HepG2 (cell line): ENCODE measurements at regions not wholly inside any gene's neighbourhood (a gene's known extent, or its start where the extent isn't known, plus 50 kb on each side); places are given as distances from the start of the nearest gene placed in this dataset.
"Not testable (repeated sequence)": the region's sequence is repeated elsewhere in the genome, so short reads cannot be mapped to it uniquely, and the experiment has no call there.

Experiments used
- ATAC-seq: fragments of 200-7000 bp; cut with Tn5 transposase; 3 replicates; pipeline ENCODE4 v1.9.1; 2020; ENCODE audit warnings: mild to moderate bottlenecking, moderate library complexity
- BruUV-seq: library from RNA; stranded (reverse); fragments of 400-500 nt; replicated peaks from 2 replicates; lab custom pipeline; 2021; lab: Mats Ljungman, UMichigan
- CTCF ChIA-PET: fragments of 300-600 bp; formaldehyde crosslinking; extraction: SDS; loops from one replicate; lab custom pipeline; 2021; ENCODE audit warnings: low total read pairs, inconsistent platforms, low intra/inter-chr PET ratio; lab: Yijun Ruan, JAX
- POLR2A ChIA-PET: fragments of 350-600 bp; sonication (Branson Sonifier 250); formaldehyde crosslinking; loops from one replicate; lab custom pipeline; 2020; ENCODE audit warnings: antibody characterized with exemption, inconsistent platforms; lab: Yijun Ruan, JAX
- DNase-seq: peaks from one replicate; pipeline ENCODE4 v3.0.0-alpha.2; 2015; ENCODE audit warnings: low spot score
- FAIRE-seq: peaks from 3 replicates; lab custom pipeline; 2011; peaks lifted over from hg19 to GRCh38; lab: Jason Lieb, UNC
- H2AFZ ChIP-seq: one replicate; pipeline ENCODE4 v1.6.1; 2011; ENCODE audit warnings: low read length, inconsistent platforms
- H3K27ac ChIP-seq: fragments of 300-600 bp; 3 replicates; pipeline ENCODE4 v1.8.0; 2011; ENCODE audit warnings: mixed run types, mild to moderate bottlenecking, mixed read lengths, low read length, inconsistent platforms; ENCODE audit not compliant: insufficient read depth; ENCODE audit errors: extremely low read length
- H3K27me3 ChIP-seq, 2 experiments: fragments of 200-600 bp in 1 of 2; 2 replicates in 1 of 2; 3 replicates in 1 of 2; pipeline versions ENCODE4 v1.6.0 to v1.8.0; 2011; ENCODE audit warnings: low read length in 2 of 2, mild to moderate bottlenecking in 2 of 2, moderate library complexity in 2 of 2, inconsistent platforms in 1 of 2; ENCODE audit not compliant: insufficient read depth in 2 of 2, control insufficient read depth in 1 of 2
- H3K36me3 ChIP-seq, 2 experiments: fragments of 200-600 bp in 1 of 2; replicated peaks in 1 of 2; 2 replicates in 1 of 2; 3 replicates in 1 of 2; pipeline versions ENCODE4 v1.5.1 to v1.8.0; 2011; ENCODE audit warnings: low read length in 2 of 2, inconsistent platforms in 1 of 2; ENCODE audit not compliant: insufficient read depth in 2 of 2, control insufficient read depth in 1 of 2
- H3K4me1 ChIP-seq: 2 replicates; pipeline ENCODE4 v1.5.1; 2012; ENCODE audit warnings: low read length, inconsistent platforms; ENCODE audit not compliant: insufficient read depth
- H3K4me2 ChIP-seq: 2 replicates; pipeline ENCODE4 v1.6.0; 2011; ENCODE audit warnings: low read depth, low read length, inconsistent platforms
- H3K4me3 ChIP-seq, 3 experiments: fragments of 200-600 bp in 1 of 3; sonication (generic), shearing (Covaris generic) in 1 of 3; replicated peaks in 1 of 3; 2 replicates each; pipeline ENCODE4 v1.5.1; 2011 to 2016; ENCODE audit warnings: low read length in 3 of 3, inconsistent platforms in 2 of 3, low read depth in 2 of 3, mild to moderate bottlenecking in 2 of 3, control low read depth in 1 of 3, mixed read lengths in 1 of 3; ENCODE audit not compliant: insufficient read depth in 1 of 3
- H3K79me2 ChIP-seq: one replicate; pipeline ENCODE4 v1.6.1; 2011; ENCODE audit warnings: low read length, inconsistent platforms; ENCODE audit not compliant: insufficient read depth
- H3K9ac ChIP-seq: 2 replicates; pipeline ENCODE4 v1.6.0; 2011; ENCODE audit warnings: mild to moderate bottlenecking, low read depth, low read length, inconsistent platforms; ENCODE audit not compliant: insufficient read depth
- H3K9me3 ChIP-seq: 2 replicates; pipeline ENCODE4 v1.5.1; 2012; ENCODE audit warnings: mild to moderate bottlenecking, low read length
- H4K20me1 ChIP-seq: 2 replicates; pipeline ENCODE4 v1.6.0; 2011; ENCODE audit warnings: inconsistent platforms, mild to moderate bottlenecking, low read length, moderate library complexity; ENCODE audit not compliant: insufficient read depth
- WGBS: methylation state at CpG from one replicate; pipeline ENCODE4 v1.1.6; 2017; ENCODE audit warnings: low lambda C conversion rate; 5-methylcytosine and 5-hydroxymethylcytosine counted together
- in situ Hi-C: cut with HindIII; loops from 2 replicates; pipeline ENCODE4 v1.10.0; 2017; ENCODE audit warnings: low pct_unique_long_range_greater_than_20kb; ENCODE audit not compliant: extremely low pct_ligation_motif_present
- intact Hi-C: fragments of 100-400 bp; cut with micrococcal nuclease; formaldehyde crosslinking; loops from one replicate; pipeline ENCODE4 v1.10.0; 2022; ENCODE audit not compliant: unreplicated experiment

DNA sequence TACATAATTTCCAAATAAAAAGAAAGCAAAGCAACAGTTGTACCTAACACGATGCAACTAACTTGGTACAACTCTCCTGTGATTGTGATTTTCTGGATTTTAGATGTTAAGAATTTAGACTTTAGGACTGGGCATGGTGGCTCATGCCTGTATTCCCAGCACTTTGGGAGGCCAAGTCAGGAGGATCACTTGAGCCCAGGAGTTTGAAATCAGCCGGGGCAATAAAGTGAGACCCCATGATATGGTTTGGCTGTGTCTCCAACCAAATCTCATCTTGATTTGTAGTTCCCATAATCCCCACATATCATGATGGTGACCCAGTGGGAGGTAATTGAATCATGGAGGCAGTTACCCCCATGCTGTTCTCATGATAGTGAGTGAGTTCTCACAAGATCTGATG is 5285.6 kb upstream of the TPTE start:
- intact Hi-C loops, FAIRE-seq, DNase-seq, H2AFZ ChIP-seq, H3K27me3 ChIP-seq, H3K36me3 ChIP-seq, H3K27ac ChIP-seq, ATAC-seq, POLR2A ChIA-PET, H3K79me2 ChIP-seq, H3K9ac ChIP-seq, H3K4me1 ChIP-seq, in situ Hi-C loops, BruUV-seq, H3K4me3 ChIP-seq, CTCF ChIA-PET, H4K20me1 ChIP-seq, H3K4me2 ChIP-seq: not testable (repeated sequence)
- WGBS: 4% methylated on average over 2 of the region's 2 CpGs
- peaks cover 96% of the 10 kb centered on the region for H3K9me3 ChIP-seq

DNA sequence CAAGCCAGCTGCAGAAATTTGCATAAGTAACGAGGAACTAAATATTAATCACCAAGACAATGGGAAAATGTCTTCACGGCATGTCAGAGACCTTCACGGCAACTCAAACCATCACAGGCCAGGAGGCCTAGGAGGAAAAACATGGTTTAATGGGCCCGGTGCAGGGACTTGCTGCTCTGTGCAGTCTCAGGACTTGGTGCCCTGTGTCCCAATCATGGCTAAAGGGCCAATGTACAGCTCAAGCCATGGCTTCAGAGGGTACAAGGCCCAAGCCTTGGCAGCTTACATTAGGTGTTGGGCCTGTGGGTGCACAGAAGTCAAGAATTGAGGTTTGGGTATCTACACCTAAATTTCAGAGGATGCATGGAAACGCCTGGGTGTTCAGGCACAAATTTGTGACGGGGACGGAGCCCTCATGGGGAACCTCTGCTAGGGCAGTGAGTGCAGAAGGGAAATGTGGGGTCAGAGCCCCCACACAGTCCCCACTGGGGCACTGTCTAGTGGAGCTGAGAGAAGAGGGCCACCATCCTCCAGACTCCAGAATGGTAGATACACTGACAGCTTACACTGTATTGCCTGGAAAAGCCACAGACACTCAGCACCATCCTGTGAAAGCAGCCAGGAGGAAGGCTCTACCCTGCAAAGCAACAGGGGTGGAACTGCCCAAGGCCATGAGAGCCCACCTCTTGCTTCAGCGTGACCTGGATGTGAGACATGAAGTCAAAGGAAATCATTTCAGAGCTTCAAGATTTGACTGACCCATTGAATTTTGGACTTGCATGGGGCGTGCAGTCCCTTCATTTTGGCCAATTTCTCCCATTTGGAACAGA is 5284.3 kb upstream of the TPTE start:
- H2AFZ ChIP-seq, H3K36me3 ChIP-seq, in situ Hi-C loops, ATAC-seq, H3K4me1 ChIP-seq, H4K20me1 ChIP-seq, DNase-seq, H3K27ac ChIP-seq, H3K79me2 ChIP-seq, intact Hi-C loops, BruUV-seq, H3K4me2 ChIP-seq, FAIRE-seq, CTCF ChIA-PET, H3K9ac ChIP-seq, POLR2A ChIA-PET, H3K4me3 ChIP-seq, H3K27me3 ChIP-seq: not testable (repeated sequence)
- 9% methylated on average over 9 of the region's 9 CpGs for WGBS
- peaks cover 92% of the 10 kb centered on the region for H3K9me3 ChIP-seq

DNA sequence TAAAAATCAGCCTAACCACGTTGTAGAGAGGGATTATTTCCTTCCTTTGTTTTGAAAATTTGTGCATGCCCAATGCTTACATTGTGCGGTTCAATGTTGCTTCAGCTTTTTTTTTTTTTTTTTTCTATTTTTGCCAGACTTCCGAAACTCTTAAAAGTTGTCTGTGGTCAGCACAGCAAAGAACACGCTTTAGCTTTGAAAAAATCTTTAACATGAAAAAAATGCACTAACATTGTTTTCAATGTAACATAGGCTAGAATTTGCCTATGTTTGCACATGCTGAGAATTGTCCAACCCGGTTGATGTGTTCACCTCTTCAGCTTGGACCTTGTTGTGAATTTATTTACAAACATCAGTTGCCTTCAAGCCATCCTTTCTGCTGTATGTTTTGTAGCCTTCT is 5280.9 kb upstream of the TPTE start:
- BruUV-seq, POLR2A ChIA-PET: not testable (repeated sequence)

DNA sequence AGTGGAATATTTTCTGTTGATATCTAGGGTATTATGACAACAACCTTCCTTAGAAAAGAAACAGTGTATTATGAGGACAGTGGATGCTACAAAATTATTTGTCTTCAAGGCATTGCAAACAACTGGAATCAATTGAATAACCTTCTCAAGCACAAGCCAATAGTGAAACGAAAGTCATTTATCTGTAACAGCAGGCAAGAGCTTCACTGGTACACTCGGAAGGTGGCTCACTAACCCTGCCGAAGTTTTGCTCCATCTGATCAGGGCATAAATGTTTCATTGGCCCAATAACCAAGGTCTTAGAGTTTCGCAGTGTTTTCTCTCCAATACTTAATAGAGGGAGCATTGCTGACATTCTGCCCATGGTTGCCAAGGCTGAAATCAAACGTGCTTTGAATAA is 5278.7 kb upstream of the TPTE start:
- H4K20me1 ChIP-seq, ATAC-seq, H3K27me3 ChIP-seq, H3K27ac ChIP-seq, H2AFZ ChIP-seq, H3K4me3 ChIP-seq, H3K79me2 ChIP-seq, in situ Hi-C loops, H3K9ac ChIP-seq, H3K4me2 ChIP-seq, H3K36me3 ChIP-seq, BruUV-seq, H3K4me1 ChIP-seq, POLR2A ChIA-PET, DNase-seq, FAIRE-seq, intact Hi-C loops, CTCF ChIA-PET: not testable (repeated sequence)
- peaks cover 88% of the 10 kb centered on the region for H3K9me3 ChIP-seq
- 6% methylated on average over 5 of the region's 5 CpGs for WGBS

More for the DNA sequence above, 5280.9 kb upstream of the TPTE start:
- H3K4me2 ChIP-seq, ATAC-seq, DNase-seq, in situ Hi-C loops, FAIRE-seq, CTCF ChIA-PET, H3K4me1 ChIP-seq, intact Hi-C loops, H3K27me3 ChIP-seq, H3K36me3 ChIP-seq, H3K79me2 ChIP-seq, H3K27ac ChIP-seq, H2AFZ ChIP-seq, H3K9ac ChIP-seq, H4K20me1 ChIP-seq, H3K4me3 ChIP-seq: not testable (repeated sequence)
- H3K9me3 ChIP-seq: peaks cover 90% of the 10 kb centered on the region
- 4% methylated on average over 5 of the region's 5 CpGs for WGBS
